NCI-H1092 treated with DMSO at 0.1 percent for 48 hours (cell line): ENCODE measurements at regions not wholly inside any gene's neighbourhood (a gene's known extent, or its start where the extent isn't known, plus 50 kb on each side); places are given as distances from the start of the nearest gene placed in this dataset.

Experiments used
- DNase-seq: peaks from one replicate; lab custom pipeline; 2025; lab: John Stamatoyannopoulos, UW

DNA sequence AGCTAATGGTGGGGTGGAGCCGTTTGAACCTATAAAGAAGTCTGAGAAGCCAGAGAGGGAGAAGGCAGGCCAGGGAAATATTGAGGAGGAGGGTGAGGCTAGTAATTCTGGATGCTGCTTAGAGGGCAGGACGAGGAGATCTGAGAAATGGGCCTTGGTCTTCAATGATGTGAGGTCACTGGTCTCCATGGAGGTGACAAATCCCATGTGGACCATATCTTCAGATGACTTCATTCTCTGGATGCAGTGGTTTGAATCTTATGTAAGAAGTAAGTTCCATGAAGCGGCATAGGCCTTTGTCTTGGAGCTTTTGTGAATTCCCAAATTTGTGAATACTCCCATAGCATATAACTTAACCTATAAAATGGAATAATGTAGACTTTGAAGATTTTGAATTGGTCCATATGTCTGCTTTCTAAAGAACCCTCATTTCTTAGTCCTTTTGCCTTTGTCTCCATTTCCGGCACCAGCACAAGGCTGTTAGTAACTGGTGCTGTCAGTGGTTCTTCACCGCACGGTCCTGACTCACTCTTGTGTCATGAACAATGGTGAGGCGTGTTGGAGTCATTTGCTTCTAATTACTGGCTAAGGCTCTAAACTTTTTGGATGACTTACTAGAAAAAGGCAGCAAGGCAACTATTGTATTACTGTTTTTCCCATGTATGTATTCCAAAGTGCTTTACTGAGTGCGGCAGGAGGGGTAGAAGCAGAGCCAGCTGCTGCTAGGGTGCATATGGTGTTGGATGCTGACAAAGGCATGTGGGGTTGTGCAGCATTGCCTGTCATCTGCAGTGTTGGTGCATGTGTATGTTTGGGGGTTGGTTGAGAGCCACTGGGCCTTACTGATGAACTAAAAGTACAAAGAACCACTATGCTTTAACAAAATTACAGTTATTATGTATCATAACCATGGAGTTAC is 279.3 kb upstream of the C2CD4B start:
- no peak for DNase-seq

DNA sequence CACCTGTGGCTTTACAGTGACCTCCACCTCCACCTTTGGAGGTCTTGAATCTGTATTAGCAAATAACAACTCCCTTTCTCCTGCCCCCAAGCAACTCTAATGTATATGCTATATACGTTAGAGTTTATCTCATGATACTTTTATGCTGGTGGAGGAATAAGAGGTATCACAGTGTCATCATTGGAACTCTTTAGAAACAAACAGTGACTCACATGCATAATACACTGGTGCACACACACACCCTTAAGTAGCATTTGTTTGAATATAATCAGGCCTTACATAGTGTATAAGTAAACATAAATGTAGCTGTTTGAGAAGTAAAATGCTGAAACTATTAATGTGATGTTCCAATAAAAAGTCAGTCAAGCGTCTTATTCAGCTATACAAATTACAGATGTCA is 280.2 kb upstream of the C2CD4B start:
- no peak for DNase-seq

DNA sequence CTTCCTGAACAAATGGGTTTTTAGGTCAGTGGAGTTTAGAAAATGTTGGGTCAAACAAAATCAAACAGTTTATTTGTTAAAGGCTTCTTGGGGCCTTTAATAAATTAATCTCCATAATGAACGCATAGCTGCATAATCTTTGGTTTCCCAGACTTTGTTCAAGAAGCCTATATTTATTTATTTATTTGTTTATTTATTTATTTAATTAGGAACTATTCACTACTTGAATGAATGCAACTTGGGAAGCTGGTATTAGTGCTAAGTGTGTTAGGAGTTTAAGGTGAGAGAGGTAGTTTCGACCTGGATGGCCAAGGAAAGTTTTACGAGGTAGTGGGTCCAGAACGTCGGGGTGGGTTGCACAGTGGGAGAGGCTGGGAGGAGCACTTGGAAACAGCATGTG is 281.9 kb upstream of the C2CD4B start:
- DNase-seq: no peak

DNA sequence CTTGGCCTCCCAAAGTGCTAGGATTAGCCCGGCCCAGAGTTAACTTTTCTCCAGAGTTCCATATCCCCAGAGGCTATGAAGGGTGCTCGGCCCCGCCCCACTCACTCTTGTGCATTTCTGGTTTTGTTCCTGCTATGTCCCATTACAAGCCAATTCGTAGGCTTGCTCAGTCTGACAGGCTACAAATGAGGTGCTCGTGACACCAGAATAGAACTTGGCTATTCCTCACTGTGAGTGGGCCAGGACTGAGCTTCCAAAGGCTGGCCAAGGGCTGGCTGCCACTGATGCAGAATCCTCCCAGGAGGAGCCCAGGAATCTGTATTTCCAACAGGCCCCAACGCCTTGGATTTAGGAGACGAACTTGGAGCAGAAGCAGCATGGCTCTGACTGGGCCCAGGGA is 282.7 kb upstream of the C2CD4B start:
- DNase-seq: no peak

DNA sequence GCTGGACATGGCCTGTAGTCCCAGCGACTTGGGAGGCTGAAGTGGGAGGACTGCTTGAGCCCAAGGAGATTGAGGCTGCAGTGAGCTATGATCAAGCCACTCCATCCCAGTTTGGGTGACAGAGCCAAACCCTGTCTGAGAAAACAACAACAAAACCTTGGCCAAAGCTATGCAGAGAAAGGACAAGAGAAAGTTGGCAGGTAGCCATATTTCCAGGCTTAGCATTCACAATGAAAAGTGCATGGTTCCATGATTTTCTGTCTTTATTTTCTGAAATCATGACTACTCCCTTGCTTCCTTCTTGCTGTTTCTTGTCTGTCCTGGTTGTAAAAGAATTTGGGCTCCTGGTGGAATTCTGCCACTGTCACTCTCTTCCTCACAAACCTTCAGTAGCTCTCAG is 284.6 kb upstream of the C2CD4B start:
- DNase-seq: no peak

DNA sequence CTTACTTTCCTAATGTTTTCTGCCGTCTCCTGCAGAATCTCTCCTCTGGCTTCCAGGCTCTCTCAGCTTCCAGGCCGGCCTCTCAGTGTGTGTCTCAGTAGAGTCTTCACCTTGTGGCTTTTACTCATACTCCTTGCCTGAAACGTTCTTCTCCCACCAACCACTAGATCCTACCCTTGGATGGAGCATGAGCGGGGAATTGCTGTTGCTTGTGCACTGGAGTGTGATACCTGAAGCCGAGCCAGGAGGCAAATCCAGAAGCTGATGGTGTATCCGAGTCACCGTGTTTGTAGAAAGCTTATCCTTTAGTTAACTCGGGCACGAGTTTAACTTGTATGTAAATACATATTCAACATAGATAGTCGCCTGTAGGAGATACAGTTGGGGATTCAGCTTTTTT is 285.0 kb upstream of the C2CD4B start:
- no peak for DNase-seq

DNA sequence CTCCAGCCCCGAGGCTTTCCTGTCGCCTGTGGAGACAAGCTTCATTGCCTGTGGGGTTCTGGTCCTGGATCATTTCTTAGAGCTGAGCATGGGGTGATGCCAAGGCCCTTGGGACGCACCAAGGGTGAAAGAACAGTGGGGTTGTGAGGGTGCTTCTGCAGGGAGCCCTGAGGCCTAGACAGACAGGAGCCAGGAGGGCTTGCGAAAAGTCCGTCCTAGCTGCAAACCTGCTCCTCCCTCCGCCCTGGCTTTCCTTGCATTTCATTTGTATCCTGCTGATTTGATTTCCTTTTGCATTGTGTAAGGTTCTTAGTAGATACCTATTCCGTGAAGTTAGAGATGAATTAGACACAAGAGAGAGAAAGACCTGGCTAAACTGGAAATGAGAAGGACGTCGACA is 286.9 kb upstream of the C2CD4B start:
- DNase-seq: no peak

DNA sequence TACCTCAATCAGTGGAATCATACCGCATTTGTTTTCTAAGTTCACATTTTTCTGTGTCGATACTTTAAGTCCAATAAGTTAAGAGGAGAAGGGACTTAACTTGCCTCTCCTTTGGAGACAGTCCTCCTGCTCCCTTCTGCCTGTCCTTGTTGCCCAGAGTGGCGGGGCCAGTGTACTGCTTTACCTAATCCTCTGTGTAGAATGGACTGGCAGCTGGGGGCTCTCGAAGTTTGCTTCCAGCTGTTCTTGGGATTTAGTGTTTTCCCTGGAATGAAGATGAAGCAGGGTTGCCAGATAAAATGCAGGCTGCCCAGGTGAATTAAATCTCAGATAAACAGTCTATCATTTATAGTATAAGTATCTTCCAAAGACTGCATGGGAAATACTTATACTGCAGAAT is 287.6 kb upstream of the C2CD4B start:
- DNase-seq: no peak

DNA sequence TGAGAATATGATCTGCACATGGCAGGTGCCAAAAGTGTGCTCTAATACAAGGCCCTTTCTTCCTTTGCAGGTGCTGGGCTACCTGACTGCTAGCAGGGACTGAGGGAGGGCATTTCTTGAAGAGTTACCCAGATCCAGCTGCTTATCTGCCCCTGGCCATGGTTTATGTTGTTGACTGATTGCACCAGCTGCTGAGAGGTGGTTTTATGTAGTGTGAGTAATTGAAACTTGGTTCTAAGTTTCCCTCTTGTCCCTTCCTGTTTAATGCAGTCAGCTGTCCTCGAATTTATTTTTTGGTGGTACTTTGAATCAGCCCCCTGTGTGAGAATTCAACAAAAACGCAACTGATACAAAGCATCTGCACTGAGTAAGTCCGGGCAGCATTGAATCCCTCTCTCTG is 288.3 kb upstream of the C2CD4B start:
- no peak for DNase-seq

DNA sequence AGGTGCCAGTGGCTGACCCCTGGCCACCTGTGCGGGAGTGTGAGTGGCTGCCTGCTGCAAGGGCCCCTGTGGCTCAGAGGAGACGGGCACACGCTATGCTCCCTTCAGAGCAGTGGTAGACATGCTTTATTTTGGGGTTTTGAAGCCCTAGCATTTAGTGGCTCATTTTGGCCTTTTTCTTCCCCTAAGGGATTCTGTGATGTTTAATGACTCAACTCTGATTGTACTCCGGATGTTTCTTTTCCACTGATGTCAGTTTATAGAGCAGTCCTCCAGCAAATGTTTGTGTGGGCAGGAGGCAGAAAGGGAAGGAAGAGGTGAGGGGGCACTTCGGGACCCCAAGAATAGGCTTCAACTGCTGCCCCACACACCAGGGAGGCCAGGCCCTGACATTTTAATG is 288.9 kb upstream of the C2CD4B start:
- DNase-seq: no peak

DNA sequence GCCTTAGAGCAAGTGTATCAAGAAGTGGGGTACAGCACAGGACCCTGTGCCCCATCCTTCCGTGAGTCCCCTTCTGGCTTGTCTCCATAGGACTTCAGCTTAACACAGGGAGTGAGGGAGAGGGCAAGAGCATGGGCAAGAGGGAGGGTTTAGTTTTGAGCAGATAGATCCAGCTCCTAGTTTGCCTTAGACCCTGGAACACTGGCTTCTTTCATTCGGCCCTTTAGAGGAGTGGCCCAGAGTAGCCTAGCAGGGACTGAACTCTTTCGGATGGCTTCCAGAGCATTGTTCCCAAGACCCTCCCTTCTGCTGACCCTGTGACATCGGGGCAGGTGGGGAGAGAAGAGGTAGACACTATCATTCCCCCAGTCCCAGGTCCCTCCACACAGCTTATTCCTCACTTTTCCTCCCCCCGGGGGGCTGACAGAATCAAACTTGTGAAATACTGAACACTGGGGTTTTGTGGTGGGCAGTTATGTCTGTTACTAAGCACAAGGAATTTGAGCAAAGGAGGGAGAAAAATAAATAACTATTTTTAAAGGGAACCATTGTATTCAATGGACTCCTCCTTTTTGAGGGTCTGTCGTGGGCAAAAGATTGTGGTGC is 289.6 kb upstream of the C2CD4B start:
- DNase-seq: no peak

DNA sequence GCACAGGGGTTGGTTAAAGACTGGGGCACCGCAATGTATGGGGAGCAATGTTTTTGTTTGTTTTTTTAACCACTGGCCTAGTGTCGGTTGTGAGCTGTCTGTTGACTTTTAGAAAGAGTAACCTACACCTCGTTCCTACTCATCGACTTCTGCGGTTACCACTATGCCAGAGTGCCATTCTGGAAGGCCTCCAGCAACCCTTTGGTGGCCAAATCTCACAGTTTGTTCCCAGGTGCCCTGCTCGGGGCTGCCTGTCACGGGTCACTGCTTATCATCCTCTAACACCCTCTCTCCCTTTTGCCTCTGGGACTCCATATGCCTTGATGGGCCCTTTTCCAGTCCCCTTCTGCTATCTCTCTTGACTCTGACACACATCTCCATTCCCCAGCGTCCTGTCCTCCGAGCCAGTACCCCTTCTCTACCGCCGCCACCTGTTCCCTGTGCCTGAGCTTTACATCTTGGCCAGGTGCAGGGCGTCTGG is 290.4 kb upstream of the C2CD4B start:
- DNase-seq: no peak

DNA sequence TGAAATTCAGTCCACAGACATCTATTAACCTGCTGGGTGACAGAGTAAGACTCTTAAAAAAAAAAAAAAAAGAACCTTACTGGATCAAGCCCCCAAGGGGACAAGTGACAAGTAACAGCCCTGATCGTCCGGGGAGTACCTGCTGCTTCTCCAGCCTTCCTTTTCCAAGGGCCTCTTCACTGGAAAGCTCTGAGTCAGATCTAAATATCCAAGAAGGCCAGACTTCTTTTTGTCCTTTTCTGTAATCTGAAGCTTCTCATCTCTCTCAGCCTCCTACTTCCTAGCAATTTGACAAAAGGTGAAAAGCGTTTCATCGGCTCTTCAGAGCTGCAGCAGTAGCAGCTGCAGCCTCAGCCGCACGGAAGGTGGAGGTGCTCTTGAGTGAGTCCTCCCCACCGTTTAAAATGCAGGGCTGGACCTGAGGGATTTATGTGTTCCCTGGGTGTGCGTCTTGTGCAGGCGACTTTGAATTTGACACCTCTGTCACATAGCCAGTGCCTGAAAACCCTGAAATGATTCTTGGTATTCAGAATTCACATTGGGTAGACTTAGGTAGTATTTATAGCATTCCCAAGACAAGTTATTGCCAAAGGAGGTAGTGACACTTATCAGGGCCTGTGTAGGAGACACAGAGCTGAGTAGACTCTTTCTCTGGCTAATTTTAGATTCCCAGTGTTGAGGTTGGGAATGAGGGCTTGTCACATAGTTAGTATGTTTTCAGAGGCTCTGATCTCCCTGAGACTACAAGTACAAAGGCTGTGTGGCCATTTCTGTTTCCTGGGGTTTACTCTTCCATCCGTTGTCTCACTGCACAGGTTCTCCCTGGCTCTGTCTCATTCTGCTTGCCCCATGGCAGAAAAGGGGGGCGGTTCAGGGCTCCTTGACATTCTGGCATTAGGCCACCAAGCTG is 291.2 kb upstream of the C2CD4B start:
- no peak for DNase-seq

DNA sequence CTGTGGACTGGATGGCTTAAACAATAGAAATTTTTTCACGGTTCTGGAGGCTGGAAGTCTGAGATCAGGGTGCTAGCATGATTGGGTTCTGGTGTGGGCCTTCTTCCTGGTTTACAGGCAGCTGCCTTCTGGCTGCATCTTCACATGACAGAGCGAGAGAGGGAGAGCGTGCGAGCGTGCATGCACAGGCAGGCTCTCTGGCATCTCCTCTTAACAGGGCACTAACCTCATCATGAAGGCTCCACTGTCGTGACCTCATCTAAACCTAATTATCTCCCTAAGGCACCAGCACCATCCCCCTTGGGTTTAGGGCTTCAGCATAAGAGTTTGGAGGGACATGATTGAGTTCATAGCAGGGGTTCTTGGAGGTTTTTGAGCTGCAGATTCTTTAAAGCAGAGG is 292.0 kb upstream of the C2CD4B start:
- DNase-seq: no peak

DNA sequence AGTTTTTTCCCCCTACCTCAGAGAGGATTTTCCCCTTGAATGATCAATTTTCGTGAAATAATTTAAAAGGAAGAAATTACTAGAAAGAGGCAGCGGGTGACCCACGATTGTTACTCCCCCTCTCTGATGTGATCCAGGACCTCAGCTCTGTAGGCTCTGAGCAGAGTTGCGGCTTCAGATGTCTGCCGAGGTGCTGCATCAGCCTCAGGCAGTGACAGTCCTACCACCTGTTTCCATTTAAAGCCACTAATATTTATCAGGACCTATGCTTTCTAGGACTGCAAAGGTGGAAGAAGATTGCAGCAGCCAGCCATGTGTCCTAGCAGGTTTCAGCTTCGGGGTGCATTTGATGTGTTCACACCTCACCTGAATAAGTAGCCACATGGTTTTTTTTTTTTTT is 294.8 kb upstream of the C2CD4B start:
- DNase-seq: no peak

DNA sequence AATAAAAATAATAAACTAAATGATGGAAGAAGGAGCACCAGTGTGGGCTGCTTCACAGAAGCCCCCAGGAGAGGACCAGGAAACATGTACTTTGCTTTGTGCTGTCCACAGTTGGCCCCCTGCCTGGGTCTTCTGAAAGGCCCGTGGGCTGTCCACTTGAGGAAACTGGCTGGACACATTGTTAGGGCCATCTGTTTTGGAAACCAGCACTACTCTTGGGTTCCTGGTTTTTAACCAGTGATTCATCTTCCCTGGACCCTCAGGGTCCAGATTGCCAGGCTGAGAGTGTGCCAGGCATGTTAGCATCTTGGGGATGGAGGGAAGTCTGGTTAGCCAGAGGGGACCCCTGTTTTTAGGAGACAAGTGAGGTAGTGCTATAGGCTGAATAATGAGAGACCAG is 297.2 kb upstream of the C2CD4B start:
- DNase-seq: no peak

DNA sequence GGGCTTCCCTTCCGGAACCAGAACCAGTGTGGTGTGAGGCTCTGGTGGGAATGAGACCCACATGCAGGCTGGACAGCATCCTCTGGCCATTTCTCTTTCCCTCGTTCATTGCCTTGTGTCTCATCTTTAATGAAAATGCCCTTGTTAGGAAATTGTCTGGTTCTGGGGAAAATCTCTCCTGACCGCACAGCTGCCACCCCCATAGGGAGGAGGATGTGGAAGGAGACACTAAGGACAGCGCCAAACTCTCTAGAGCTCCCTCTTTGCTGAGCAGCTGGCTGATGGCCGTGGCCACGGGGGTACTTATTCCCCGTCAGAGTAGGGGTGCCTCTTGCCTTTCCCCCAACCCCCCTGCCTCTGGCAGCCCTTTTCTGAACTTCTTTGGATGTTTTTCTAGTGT is 297.6 kb upstream of the C2CD4B start:
- no peak for DNase-seq

DNA sequence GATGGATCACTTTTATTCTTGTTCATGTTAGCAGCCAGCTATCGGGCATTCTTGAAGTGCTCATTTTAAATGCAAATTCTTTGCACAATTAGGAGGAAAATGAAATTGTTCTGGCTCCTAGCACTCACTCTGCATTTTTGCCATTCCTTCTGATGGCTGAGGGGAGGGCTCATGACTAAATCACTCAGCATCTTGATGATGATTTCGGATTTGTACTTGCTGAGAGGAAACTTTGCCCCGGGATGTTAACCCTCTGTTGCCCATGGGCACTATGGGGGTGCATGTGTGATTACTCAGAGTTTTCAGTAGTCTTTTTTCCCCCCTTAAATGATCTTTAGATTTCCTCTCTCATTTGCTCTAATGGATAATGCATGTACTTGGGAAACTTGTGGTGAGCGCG is 299.6 kb upstream of the C2CD4B start:
- DNase-seq: no peak

DNA sequence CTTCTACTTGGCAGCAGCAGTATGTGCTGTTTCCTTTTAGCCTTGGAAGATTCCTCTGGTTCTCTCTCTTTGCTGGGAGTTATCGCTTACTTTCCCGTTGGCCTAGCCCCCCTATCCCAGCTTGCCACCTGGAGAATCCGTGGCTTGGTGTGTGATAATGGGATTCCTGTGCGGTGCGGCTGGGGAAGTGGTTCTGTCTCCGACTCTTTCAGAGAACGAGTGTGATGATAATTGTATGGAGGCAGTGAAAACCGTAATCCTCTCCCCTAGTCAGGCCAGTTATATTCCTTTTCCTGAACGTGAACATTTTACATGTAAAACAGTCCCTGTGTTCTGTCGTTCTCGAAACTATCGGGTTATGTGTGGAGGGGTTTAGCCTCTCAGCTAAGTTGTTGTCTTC is 300.1 kb upstream of the C2CD4B start:
- no peak for DNase-seq

DNA sequence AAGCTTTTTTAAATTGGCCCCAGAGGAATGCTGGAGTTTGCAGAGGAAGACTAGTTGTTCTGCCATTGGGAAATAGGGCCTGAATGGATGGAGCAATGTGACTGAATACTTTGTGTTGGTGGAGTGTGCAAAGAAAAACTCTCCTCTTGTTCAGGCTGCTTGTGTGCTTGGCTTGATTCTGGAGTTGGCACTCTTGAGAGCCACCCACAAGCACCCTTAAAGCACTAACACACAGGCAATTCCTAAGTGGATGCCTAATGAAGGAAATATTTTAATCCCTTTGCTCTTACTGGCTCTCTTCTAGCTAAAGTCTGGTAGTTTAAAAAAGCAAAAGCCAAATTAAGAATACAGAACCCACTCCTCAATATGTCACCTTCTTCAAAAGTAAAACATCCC is 304.4 kb upstream of the C2CD4B start:
- DNase-seq: no peak

DNA sequence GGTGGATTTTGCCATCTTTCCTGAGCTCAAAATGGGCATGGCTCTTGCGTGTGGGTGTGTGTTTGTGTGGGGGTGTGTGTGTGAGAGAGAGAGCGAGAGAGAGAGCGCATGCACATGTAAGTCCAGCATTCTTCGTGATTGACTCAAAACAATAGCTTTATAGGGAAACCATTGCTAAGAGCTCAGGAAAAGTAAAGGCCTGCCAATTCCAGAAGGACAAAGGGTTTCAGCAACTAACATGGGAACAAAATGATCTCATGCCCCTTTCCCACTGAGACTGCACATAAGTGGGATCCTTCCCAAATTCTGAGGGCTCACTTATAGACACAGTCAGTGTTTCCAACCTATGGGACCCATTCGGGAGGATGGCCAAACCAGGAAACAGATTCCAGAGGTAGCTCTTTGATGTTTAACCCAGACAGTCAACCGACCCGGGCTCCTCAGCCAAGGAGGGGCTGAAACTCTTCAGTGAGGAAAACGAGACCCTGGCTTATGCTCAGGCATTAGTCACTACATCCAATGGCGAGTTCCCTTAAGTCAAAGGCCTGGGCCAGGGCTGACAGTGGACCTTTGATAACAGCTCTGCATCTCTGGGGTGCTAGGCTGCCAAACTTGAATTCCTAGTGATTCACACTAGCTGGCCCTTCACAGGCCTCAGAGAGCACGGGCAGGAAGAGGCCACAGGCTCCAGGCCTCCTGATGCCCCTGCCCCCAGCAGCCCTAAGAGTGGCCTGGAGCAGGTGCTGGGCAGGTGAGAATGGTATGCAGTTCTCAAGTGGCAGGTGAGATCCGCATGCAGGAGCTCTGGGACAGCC is 305.0 kb upstream of the C2CD4B start:
- no peak for DNase-seq
